HL-60 (cell line): ENCODE measurements at regions not wholly inside any gene's neighbourhood (a gene's known extent, or its start where the extent isn't known, plus 50 kb on each side); places are given as distances from the start of the nearest gene placed in this dataset.

ENCODE experiments used
- DNase-seq, 2 experiments: peaks; one replicate each; pipeline ENCODE4 v3.0.0-alpha.2; 2010 to 2020; ENCODE audit warnings: low read depth in 1 of 2, low spot score in 1 of 2
- H3K27ac ChIP-seq: fragments of 250-450 bp; sonication (Bioruptor Pico); replicated peaks from 2 replicates; pipeline ENCODE4 v1.5.1; 2020; ENCODE audit warnings: mild to moderate bottlenecking, moderate library complexity
- H3K27me3 ChIP-seq: fragments of 250-450 bp; sonication (Bioruptor Pico); 2 replicates; pipeline ENCODE4 v1.5.1; 2021; ENCODE audit warnings: mild to moderate bottlenecking, moderate library complexity; ENCODE audit not compliant: insufficient read depth, poor library complexity, severe bottlenecking
- H3K4me3 ChIP-seq: replicated peaks from 2 replicates; pipeline ENCODE4 v1.5.1; 2011; ENCODE audit warnings: mild to moderate bottlenecking, control low read depth, low read length; ENCODE audit not compliant: insufficient read depth
- GABPA ChIP-seq: IDR thresholded peaks from 2 replicates; pipeline ENCODE4 v1.6.1; 2012; ENCODE audit warnings: low read depth
- POLR2AphosphoS5 ChIP-seq: IDR thresholded peaks from 2 replicates; pipeline ENCODE4 v1.6.1; 2012; ENCODE audit warnings: low read depth
- SPI1 ChIP-seq: IDR thresholded peaks from 2 replicates; pipeline ENCODE4 v1.6.1; 2012; ENCODE audit warnings: low read depth, mild to moderate bottlenecking, borderline replicate concordance
- TF ChIP-seq, protein P1 (sequence below): IDR thresholded peaks from one replicate; pipeline ENCODE4 v1.5.1; 2011; ENCODE audit warnings: low read length, control low read depth, inconsistent platforms; ENCODE audit not compliant: insufficient read depth
- TF ChIP-seq, protein P2 (sequence below): IDR thresholded peaks from 2 replicates; pipeline ENCODE4 v1.6.1; 2012; ENCODE audit warnings: low read depth; ENCODE audit not compliant: insufficient replicate concordance

DNA sequence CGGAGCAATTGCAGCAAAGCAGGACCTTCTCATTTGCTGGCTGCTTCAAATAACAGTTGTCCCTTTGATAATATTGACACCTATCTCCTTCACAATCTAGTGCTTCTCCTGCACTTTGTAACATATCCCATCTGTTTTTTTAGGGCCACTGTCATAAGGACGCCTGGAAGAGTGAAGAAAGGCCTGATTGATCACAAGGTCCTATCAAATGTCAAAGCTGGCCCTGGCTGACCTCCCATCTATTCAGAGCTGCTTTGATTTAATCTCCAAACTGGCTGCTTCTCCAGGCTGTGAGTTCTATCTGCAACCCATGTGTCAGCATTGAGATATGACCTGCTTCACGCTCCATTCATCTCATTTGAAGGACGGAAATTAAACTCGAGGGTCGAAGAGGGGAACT lies 601.2 kb upstream of the KCNMB2 start:
- Histone ChIP-seq H3K27ac (no peak overlapping the region), H3K4me3 (no peak overlapping the region), H3K27me3 (no peaks in the 10 kb centered on the region)
- DNase-seq, result no peak
- TF ChIP-seq POLR2AphosphoS5 (no peak), GABPA (no peak), SPI1 (no peak)
- TF ChIP-seq, protein P1, sequence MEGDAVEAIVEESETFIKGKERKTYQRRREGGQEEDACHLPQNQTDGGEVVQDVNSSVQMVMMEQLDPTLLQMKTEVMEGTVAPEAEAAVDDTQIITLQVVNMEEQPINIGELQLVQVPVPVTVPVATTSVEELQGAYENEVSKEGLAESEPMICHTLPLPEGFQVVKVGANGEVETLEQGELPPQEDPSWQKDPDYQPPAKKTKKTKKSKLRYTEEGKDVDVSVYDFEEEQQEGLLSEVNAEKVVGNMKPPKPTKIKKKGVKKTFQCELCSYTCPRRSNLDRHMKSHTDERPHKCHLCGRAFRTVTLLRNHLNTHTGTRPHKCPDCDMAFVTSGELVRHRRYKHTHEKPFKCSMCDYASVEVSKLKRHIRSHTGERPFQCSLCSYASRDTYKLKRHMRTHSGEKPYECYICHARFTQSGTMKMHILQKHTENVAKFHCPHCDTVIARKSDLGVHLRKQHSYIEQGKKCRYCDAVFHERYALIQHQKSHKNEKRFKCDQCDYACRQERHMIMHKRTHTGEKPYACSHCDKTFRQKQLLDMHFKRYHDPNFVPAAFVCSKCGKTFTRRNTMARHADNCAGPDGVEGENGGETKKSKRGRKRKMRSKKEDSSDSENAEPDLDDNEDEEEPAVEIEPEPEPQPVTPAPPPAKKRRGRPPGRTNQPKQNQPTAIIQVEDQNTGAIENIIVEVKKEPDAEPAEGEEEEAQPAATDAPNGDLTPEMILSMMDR, result no peak
- TF ChIP-seq, protein P2, sequence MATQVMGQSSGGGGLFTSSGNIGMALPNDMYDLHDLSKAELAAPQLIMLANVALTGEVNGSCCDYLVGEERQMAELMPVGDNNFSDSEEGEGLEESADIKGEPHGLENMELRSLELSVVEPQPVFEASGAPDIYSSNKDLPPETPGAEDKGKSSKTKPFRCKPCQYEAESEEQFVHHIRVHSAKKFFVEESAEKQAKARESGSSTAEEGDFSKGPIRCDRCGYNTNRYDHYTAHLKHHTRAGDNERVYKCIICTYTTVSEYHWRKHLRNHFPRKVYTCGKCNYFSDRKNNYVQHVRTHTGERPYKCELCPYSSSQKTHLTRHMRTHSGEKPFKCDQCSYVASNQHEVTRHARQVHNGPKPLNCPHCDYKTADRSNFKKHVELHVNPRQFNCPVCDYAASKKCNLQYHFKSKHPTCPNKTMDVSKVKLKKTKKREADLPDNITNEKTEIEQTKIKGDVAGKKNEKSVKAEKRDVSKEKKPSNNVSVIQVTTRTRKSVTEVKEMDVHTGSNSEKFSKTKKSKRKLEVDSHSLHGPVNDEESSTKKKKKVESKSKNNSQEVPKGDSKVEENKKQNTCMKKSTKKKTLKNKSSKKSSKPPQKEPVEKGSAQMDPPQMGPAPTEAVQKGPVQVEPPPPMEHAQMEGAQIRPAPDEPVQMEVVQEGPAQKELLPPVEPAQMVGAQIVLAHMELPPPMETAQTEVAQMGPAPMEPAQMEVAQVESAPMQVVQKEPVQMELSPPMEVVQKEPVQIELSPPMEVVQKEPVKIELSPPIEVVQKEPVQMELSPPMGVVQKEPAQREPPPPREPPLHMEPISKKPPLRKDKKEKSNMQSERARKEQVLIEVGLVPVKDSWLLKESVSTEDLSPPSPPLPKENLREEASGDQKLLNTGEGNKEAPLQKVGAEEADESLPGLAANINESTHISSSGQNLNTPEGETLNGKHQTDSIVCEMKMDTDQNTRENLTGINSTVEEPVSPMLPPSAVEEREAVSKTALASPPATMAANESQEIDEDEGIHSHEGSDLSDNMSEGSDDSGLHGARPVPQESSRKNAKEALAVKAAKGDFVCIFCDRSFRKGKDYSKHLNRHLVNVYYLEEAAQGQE, result no peak

DNA sequence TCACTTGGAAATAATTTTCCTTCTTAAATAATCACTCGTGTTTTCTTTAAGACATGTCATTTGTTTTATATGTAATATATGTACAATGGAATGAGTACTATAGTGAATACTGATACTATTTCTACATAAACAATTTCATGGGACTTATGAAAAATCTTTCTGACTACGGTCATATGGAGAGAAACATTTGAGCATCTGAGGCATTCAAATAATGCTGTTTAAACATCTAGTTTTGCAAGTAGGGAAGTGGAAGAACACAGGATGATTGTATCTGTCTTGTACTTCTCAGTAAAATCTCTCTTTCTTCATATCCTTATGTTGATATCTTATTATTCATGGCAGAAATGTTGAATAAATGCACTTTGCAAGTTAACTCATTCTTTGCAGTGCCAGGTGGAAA lies 599.5 kb upstream of the KCNMB2 start:
- Histone ChIP-seq H3K27ac (no peak overlapping the region), H3K4me3 (no peak overlapping the region), H3K27me3 (no peaks in the 10 kb centered on the region)
- no peak for TF ChIP-seq SPI1
- TF ChIP-seq, protein P1, result no peak
- no peak for TF ChIP-seq GABPA
- TF ChIP-seq, protein P2, result no peak
- TF ChIP-seq POLR2AphosphoS5, result no peak
- DNase-seq, result no peak

DNA sequence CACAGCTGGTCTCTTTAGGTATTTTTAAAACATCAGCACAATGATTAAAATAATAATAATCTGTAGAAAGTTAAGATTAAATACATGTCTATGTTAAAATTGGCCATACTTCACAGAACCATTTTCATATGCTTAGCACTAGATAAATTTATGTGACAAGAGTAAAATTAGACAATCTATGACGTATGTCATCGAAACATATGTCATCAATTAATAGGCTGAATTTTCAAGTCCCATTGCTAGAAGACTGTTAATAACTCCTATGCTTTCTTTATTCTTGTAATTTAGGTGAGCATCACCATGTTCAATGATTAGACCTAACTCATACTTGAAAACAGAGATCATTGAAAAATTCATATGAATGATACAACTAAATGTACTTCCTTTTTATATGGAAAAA lies 593.3 kb upstream of the KCNMB2 start:
- no peak for TF ChIP-seq GABPA
- TF ChIP-seq, protein P2, result no peak
- no peak for TF ChIP-seq POLR2AphosphoS5
- TF ChIP-seq, protein P1, result no peak
- Histone ChIP-seq H3K27ac (no peak overlapping the region), H3K4me3 (no peak overlapping the region), H3K27me3 (no peaks in the 10 kb centered on the region)
- DNase-seq, result no peak
